PC-3 (cell line): ENCODE measurements at regions not wholly inside any gene's neighbourhood (a gene's known extent, or its start where the extent isn't known, plus 50 kb on each side); places are given as distances from the start of the nearest gene placed in this dataset.
"Not testable (repeated sequence)": the region's sequence is repeated elsewhere in the genome, so short reads cannot be mapped to it uniquely, and the experiment has no call there.

Experiments
- EZH2 ChIP-seq: fragments of 300-600 bp; sonication (generic); IDR thresholded peaks from one replicate; pipeline ENCODE4 v1.6.1; 2017; ENCODE audit warnings: antibody characterized with exemption, mild to moderate bottlenecking, low read length; ENCODE audit not compliant: unreplicated experiment
- EZH2phosphoT487 ChIP-seq: fragments of 300-600 bp; sonication (generic); IDR thresholded peaks from 2 replicates; pipeline ENCODE4 v1.6.1; 2018; ENCODE audit warnings: mild to moderate bottlenecking, antibody characterized with exemption, low read length, borderline replicate concordance
- TF ChIP-seq, protein P1 (sequence below): fragments of 300-600 bp; sonication (generic); conservative IDR thresholded peaks from 2 replicates; pipeline ENCODE4 v1.5.1; 2017; ENCODE audit warnings: antibody characterized with exemption, low read depth, mild to moderate bottlenecking, low read length

GRCh38 chr1:72985024-72985423 is 702.7 kb upstream of the NEGR1 start:
- not testable (repeated sequence) for TF ChIP-seq EZH2, EZH2phosphoT487
- TF ChIP-seq, protein P1, sequence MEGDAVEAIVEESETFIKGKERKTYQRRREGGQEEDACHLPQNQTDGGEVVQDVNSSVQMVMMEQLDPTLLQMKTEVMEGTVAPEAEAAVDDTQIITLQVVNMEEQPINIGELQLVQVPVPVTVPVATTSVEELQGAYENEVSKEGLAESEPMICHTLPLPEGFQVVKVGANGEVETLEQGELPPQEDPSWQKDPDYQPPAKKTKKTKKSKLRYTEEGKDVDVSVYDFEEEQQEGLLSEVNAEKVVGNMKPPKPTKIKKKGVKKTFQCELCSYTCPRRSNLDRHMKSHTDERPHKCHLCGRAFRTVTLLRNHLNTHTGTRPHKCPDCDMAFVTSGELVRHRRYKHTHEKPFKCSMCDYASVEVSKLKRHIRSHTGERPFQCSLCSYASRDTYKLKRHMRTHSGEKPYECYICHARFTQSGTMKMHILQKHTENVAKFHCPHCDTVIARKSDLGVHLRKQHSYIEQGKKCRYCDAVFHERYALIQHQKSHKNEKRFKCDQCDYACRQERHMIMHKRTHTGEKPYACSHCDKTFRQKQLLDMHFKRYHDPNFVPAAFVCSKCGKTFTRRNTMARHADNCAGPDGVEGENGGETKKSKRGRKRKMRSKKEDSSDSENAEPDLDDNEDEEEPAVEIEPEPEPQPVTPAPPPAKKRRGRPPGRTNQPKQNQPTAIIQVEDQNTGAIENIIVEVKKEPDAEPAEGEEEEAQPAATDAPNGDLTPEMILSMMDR = not testable (repeated sequence)
